KBM-7 (cell line): ENCODE measurements at regions not wholly inside any gene's neighbourhood (a gene's known extent, or its start where the extent isn't known, plus 50 kb on each side); places are given as distances from the start of the nearest gene placed in this dataset.
"Not testable (repeated sequence)": the region's sequence is repeated elsewhere in the genome, so short reads cannot be mapped to it uniquely, and the experiment has no call there.

Experiments used
- DNase-seq: peaks from one replicate; pipeline ENCODE4 v3.0.0-alpha.2; 2015
- in situ Hi-C: fragments of 300-500 bp; cut with MboI; formaldehyde crosslinking; loops from 2 replicates; pipeline ENCODE4 v1.14.3; 2020; ENCODE audit warnings: low sequenced_read_pairs, low pct_unique_long_range_greater_than_20kb, mixed read lengths

- in situ Hi-C loops, result no loop called here
- no peak for DNase-seq
These were observed 51.5 kb upstream of the MELK start for GRCh38 chr9:36521148-36521547.

- peak; percentile 37 for DNase-seq
- in situ Hi-C loops, result no loop called here
These were observed 55.6 kb upstream of the MELK start for GRCh38 chr9:36517131-36517530.

GRCh38 chr9:36504156-36504555 lies 68.5 kb upstream of the MELK start:
- in situ Hi-C loops, result no loop called here
- peak; percentile 37 for DNase-seq

GRCh38 chr9:36503172-36504088 lies 69.3 kb upstream of the MELK start:
- DNase-seq, result no peak

GRCh38 chr9:36501727-36502126 lies 71.0 kb upstream of the MELK start:
- in situ Hi-C loops, result no loop called here
- no peak for DNase-seq

More at GRCh38 chr9:36503172-36504088, 69.3 kb upstream of the MELK start:
- in situ Hi-C loops, result no loop called here

- in situ Hi-C loops, DNase-seq: not testable (repeated sequence)
These were observed 71.8 kb upstream of the MELK start for GRCh38 chr9:36500931-36501330.

- DNase-seq, result no peak
- in situ Hi-C loops, result no loop called here
These were observed 73.4 kb upstream of the MELK start for GRCh38 chr9:36499174-36499890.

- DNase-seq, in situ Hi-C loops: not testable (repeated sequence)
These were observed 79.1 kb upstream of the MELK start for GRCh38 chr9:36493564-36493963.

- in situ Hi-C loops, result no loop called here
- DNase-seq, result no peak
These were observed 79.8 kb upstream of the MELK start for GRCh38 chr9:36492865-36493264.

GRCh38 chr9:36489453-36489852 lies 83.2 kb upstream of the MELK start:
- in situ Hi-C loops, result no loop called here
- DNase-seq, result no peak

GRCh38 chr9:36488389-36488756 lies 84.3 kb upstream of the MELK start:
- in situ Hi-C loops, result no loop called here
- DNase-seq, result no peak

- DNase-seq, result peak; percentile 89
- in situ Hi-C loops, result no loop called here
These were observed 85.0 kb upstream of the MELK start for GRCh38 chr9:36487482-36488388.

- peak; percentile 69 for DNase-seq
- in situ Hi-C loops, result no loop called here
These were observed 85.7 kb upstream of the MELK start for GRCh38 chr9:36486933-36487481.

- in situ Hi-C loops, result no loop called here
- peak; percentile 30 for DNase-seq
These were observed 86.3 kb upstream of the MELK start for GRCh38 chr9:36486329-36486932.

- DNase-seq, result no peak
- in situ Hi-C loops, result no loop called here
These were observed 85.7 kb upstream of the RNF38 start for GRCh38 chr9:36485647-36486328.

- in situ Hi-C loops, result no loop called here
- no peak for DNase-seq
These were observed 84.1 kb upstream of the RNF38 start for GRCh38 chr9:36484124-36484523.

- in situ Hi-C loops, result no loop called here
- DNase-seq, result no peak
These were observed 79.0 kb upstream of the RNF38 start for GRCh38 chr9:36479101-36479500.

- in situ Hi-C loops, result no loop called here
- no peak for DNase-seq
These were observed 71.3 kb upstream of the RNF38 start for GRCh38 chr9:36471359-36471758.
